RWPE1 (cell line): ENCODE measurements at regions not wholly inside any gene's neighbourhood (a gene's known extent, or its start where the extent isn't known, plus 50 kb on each side); places are given as distances from the start of the nearest gene placed in this dataset.
A peak's percentile ranks its signal among the peaks of the same experiment; 100 is the strongest.

Source experiments
- CTCF ChIA-PET: fragments of 350-600 bp; sonication (Branson Sonifier 250); formaldehyde crosslinking; extraction: SDS; loops from one replicate; lab custom pipeline; 2021; lab: Yijun Ruan, JAX
- POLR2A ChIA-PET: fragments of 400-600 bp; formaldehyde crosslinking; extraction: SDS; loops from one replicate; lab custom pipeline; 2020; ENCODE audit warnings: antibody characterized with exemption; ENCODE audit not compliant: low non-redundant PET; lab: Yijun Ruan, JAX
- DNase-seq: peaks from one replicate; pipeline ENCODE4 v3.0.0; 2012; ENCODE audit warnings: low spot score
- H3K27ac ChIP-seq: fragments of 450-650 bp; 2 replicates; pipeline ENCODE4 v1.5.1; 2017
- CTCF ChIP-seq: fragments of 450-650 bp; conservative IDR thresholded peaks from 2 replicates; pipeline ENCODE4 v1.5.1; 2017; ENCODE audit warnings: low read depth, mild to moderate bottlenecking

GRCh38 chr15:38062696-38063095 lies 128.3 kb downstream of the TMCO5A start:
- H3K27ac ChIP-seq = no peak overlapping the region
- POLR2A ChIA-PET = no interaction called here
- no peak for DNase-seq

GRCh38 chr15:38065721-38066345 lies 131.4 kb downstream of the TMCO5A start:
- TF ChIP-seq CTCF = no peak
- ChIA-PET POLR2A (no interaction called here), CTCF (no interaction called here)
- no peak for DNase-seq
- H3K27ac ChIP-seq = no peak overlapping the region

More at GRCh38 chr15:38062696-38063095, 128.3 kb downstream of the TMCO5A start:
- TF ChIP-seq CTCF = no peak
- CTCF ChIA-PET = interaction anchor here (0.9 to 1.3 kb wide), 2 partner anchors 11 to 12 kb away, joined by 3 read pairs; no protein-coding TSS in a partner anchor

GRCh38 chr15:38066612-38067011 lies 132.2 kb downstream of the TMCO5A start:
- H3K27ac ChIP-seq = no peak overlapping the region
- DNase-seq = no peak
- TF ChIP-seq CTCF = no peak
- ChIA-PET POLR2A (no interaction called here), CTCF (interaction anchor here (0.9 kb wide), 1 partner anchor 361 kb away, joined by 3 read pairs; no protein-coding TSS in a partner anchor)

GRCh38 chr15:38068626-38069391 lies 134.4 kb downstream of the TMCO5A start:
- ChIA-PET POLR2A (no interaction called here), CTCF (interaction anchor here (0.6 kb wide), 1 partner anchor 27 kb away, joined by 3 read pairs; no protein-coding TSS in a partner anchor)
- peak; percentile 89 for DNase-seq
- TF ChIP-seq CTCF = no peak
- H3K27ac ChIP-seq = peak overlapping the region; percentile 62; the same call in 1 of the 2 replicates

- POLR2A ChIA-PET = no interaction called here
- CTCF ChIA-PET = interaction anchor here (0.6 kb wide), 1 partner anchor 1225 kb away, joined by 3 read pairs; no protein-coding TSS in a partner anchor
- no peak for TF ChIP-seq CTCF
- H3K27ac ChIP-seq = peak overlapping the region; percentile 62; the same call in 1 of the 2 replicates
- DNase-seq = peak; percentile 81
Observed at GRCh38 chr15:38069511-38070011, 135.1 kb downstream of the TMCO5A start.

GRCh38 chr15:38070778-38071177 lies 136.3 kb downstream of the TMCO5A start:
- no peak overlapping the region for H3K27ac ChIP-seq
- no peak for DNase-seq
- ChIA-PET CTCF (no interaction called here), POLR2A (no interaction called here)
- TF ChIP-seq CTCF = no peak
